ENCODE measurements at regions not wholly inside any gene's neighbourhood (a gene's known extent, or its start where the extent isn't known, plus 50 kb on each side); places are given as distances from the start of the nearest gene placed in this dataset.
"Not testable (repeated sequence)": the region's sequence is repeated elsewhere in the genome, so short reads cannot be mapped to it uniquely, and the experiment has no call there.

DNA sequence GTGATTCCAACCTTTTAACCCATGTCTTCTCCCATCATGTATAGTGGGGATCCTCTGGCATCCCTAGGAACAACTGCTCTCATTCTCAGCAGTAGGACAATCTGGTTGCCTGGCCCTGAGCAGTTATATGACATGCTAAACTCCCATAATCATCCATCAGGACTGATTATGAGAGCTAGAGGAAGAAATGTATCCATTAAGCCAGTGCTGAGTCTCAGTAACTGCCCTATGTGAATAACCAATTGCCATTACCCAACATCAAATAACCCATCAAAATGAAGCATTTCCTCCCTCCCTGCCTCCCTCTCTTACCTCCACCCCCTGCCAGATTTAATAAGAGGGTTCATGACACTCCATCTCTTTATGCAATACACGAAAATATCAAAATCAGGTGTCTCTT, 277.6 kb downstream of the NXPE2 start:
- Mint-ChIP-seq H3K4me1 (ENCODE audit: low read depth) (no peaks in the 10 kb centered on the region), H3K27ac (no peak overlapping the region)

GRCh38 chr11:114956566-114956965, 278.2 kb downstream of the NXPE2 start:
- no peaks in the 10 kb centered on the region for H3K27me3 Mint-ChIP-seq (ENCODE audit: insufficient read depth)
- no peaks in the 10 kb centered on the region for H3K36me3 Mint-ChIP-seq (ENCODE audit: low read depth)
- H3K9me3 Mint-ChIP-seq: peaks cover 46% of the 10 kb centered on the region
- no peak for DNase-seq
- no peak for TF ChIP-seq CTCF (IDR thresholded peaks at IDR 0.05)
- H3K27ac Mint-ChIP-seq: no peak overlapping the region
- no peak overlapping the region for H3K4me3 Mint-ChIP-seq
- H3K4me1 Mint-ChIP-seq (ENCODE audit: low read depth): no peaks in the 10 kb centered on the region

More for the DNA sequence above, 277.6 kb downstream of the NXPE2 start:
- Mint-ChIP-seq H3K4me3 (no peak overlapping the region), H3K9me3 (peaks cover 47% of the 10 kb centered on the region), H3K27me3 (ENCODE audit: insufficient read depth) (no peaks in the 10 kb centered on the region), H3K36me3 (ENCODE audit: low read depth) (no peaks in the 10 kb centered on the region)
- TF ChIP-seq CTCF (IDR thresholded peaks at IDR 0.05): no peak
- DNase-seq: no peak

DNA sequence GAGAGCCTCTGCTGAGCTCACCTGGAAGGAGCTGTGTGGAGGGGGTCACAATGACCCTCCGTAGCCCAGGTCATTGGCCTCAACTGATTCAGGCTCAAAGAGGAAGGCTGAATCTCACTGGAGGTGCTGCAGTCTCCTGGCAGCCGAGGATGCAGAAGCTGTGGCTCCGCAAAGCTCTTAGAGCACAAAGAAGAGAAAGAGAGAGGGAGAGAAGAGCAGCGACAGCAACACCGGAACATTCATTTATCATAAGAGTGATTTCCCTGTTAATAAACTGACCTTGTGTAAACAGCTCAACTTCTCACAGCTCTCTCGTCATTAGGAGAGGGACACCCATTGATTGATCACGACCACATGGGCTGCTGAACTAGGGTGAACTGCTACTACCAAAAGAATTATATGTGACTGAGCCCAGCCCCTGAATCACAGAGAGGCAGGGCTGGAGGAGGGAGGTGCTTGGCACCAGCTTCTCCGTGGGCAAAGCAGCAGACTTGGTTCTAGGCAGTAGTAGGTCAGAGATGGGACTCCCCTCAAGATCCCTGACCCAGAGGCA, 281.7 kb downstream of the NXPE2 start:
- H3K4me3 Mint-ChIP-seq: no peak overlapping the region
- no peaks in the 10 kb centered on the region for H3K36me3 Mint-ChIP-seq (ENCODE audit: low read depth)
- no peak for DNase-seq
- peaks cover 52% of the 10 kb centered on the region for H3K9me3 Mint-ChIP-seq
- no peaks in the 10 kb centered on the region for H3K4me1 Mint-ChIP-seq (ENCODE audit: low read depth)
- no peaks in the 10 kb centered on the region for H3K27me3 Mint-ChIP-seq (ENCODE audit: insufficient read depth)
- no peak for TF ChIP-seq CTCF (IDR thresholded peaks at IDR 0.05)
- H3K27ac Mint-ChIP-seq: no peak overlapping the region

- H3K9me3 Mint-ChIP-seq: peaks cover 60% of the 10 kb centered on the region
- H3K27me3 Mint-ChIP-seq (ENCODE audit: insufficient read depth): not testable (repeated sequence)
These were observed 282.5 kb downstream of the NXPE2 start for GRCh38 chr11:114960819-114961218.

DNA sequence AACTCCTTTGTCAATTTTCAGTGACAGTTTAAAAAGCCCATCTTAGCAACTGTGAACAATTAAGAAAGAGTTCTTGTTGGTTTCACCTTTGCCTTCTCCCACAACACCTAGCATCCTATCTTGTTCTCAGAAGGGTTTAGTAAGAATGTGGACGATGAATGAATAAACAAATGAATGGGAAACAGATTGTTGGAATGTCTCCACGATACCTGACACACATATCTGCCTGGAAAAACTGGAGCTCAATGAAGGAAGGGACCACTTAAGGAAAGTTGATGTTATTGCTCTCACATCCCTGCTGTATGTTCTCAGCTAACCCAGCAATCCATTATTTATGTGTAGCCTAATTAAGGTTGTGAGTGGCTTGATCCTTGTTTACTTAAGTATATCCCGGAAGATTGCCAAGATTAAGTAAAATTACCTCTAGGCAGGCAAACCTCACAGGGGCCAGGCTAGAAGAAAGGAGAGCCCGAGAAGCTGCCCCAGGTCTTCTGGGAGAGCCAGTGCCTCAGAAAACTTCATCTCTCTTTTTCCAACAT, 286.4 kb downstream of the NXPE2 start:
- H3K27ac Mint-ChIP-seq: no peak overlapping the region
- no peaks in the 10 kb centered on the region for H3K36me3 Mint-ChIP-seq (ENCODE audit: low read depth)
- H3K9me3 Mint-ChIP-seq: peaks cover 65% of the 10 kb centered on the region
- no peak for DNase-seq
- no peak for TF ChIP-seq CTCF (IDR thresholded peaks at IDR 0.05)
- no peak overlapping the region for H3K4me3 Mint-ChIP-seq
- H3K27me3 Mint-ChIP-seq (ENCODE audit: insufficient read depth): no peaks in the 10 kb centered on the region
- H3K4me1 Mint-ChIP-seq (ENCODE audit: low read depth): no peaks in the 10 kb centered on the region

More at GRCh38 chr11:114960819-114961218, 282.5 kb downstream of the NXPE2 start:
- not testable (repeated sequence) for DNase-seq; H3K36me3 Mint-ChIP-seq (ENCODE audit: low read depth); H3K4me1 Mint-ChIP-seq (ENCODE audit: low read depth); H3K27ac Mint-ChIP-seq; H3K4me3 Mint-ChIP-seq

- no peak overlapping the region for H3K4me3 Mint-ChIP-seq
- no peak for DNase-seq
- H3K9me3 Mint-ChIP-seq: peaks cover 19% of the 10 kb centered on the region
- H3K36me3 Mint-ChIP-seq (ENCODE audit: low read depth): no peaks in the 10 kb centered on the region
- H3K4me1 Mint-ChIP-seq (ENCODE audit: low read depth): no peaks in the 10 kb centered on the region
- no peak overlapping the region for H3K27ac Mint-ChIP-seq
- H3K27me3 Mint-ChIP-seq (ENCODE audit: insufficient read depth): no peaks in the 10 kb centered on the region
- no peak for TF ChIP-seq CTCF (IDR thresholded peaks at IDR 0.05)
These were observed 292.8 kb downstream of the NXPE2 start for GRCh38 chr11:114970927-114971645.

All from HFFc6 (cell line).